ENCODE measurements at regions not wholly inside any gene's neighbourhood (a gene's known extent, or its start where the extent isn't known, plus 50 kb on each side); places are given as distances from the start of the nearest gene placed in this dataset.

- H4K20me1 ChIP-seq (ENCODE audit: control insufficient read depth, insufficient read depth), result no peaks in the 10 kb centered on the region
- BruUV-seq (replicated peaks), result no TSS peak
- no peak overlapping the region for H3K9ac ChIP-seq (ENCODE audit: control insufficient read depth, insufficient read depth, low read length)
- SMC1A ChIA-PET (ENCODE audit: uncharacterized antibody, unreplicated experiment), result interaction anchor here (1.5 kb wide), 1 partner anchor 9 kb away, joined by 3 read pairs; no protein-coding TSS in a partner anchor
- H3K36me3 ChIP-seq (ENCODE audit: control insufficient read depth in 2 of 2, insufficient read depth in 2 of 2, low read length in 1 of 2), result no peaks in the 10 kb centered on the region
- no peaks in the 10 kb centered on the region for H3K79me2 ChIP-seq (ENCODE audit: control insufficient read depth, insufficient read depth, low read length)
- H3K27me3 ChIP-seq (replicated peaks in 1 of 2; ENCODE audit: control insufficient read depth in 2 of 2, insufficient read depth in 2 of 2, low read length in 1 of 2), result no peaks in the 10 kb centered on the region
- intact Hi-C loops (cut with micrococcal nuclease; ENCODE audit: unreplicated experiment) (no loop called here), in situ Hi-C loops (cut with MboI) (no loop called here)
- CTCF ChIA-PET, result interaction anchor here (1.4 kb wide), 1 partner anchor 14 kb away, joined by 3 read pairs; no protein-coding TSS in a partner anchor
- ATAC-seq (no peak), DNase-seq (ENCODE audit: low read depth, low spot score) (no peak), FAIRE-seq (no peak)
- no peak overlapping the region for H2AFZ ChIP-seq (ENCODE audit: control insufficient read depth, low read depth, low read length)
- H3K27ac ChIP-seq (ENCODE audit: control insufficient read depth, insufficient read depth), result no peak overlapping the region
- no peaks in the 10 kb centered on the region for H3K9me3 ChIP-seq (replicated peaks; ENCODE audit: control insufficient read depth, insufficient read depth, low read length)
- no peak overlapping the region for H3K4me3 ChIP-seq
- RAD21 ChIA-PET (ENCODE audit: unreplicated experiment), result no interaction called here
- H3K4me1 ChIP-seq (ENCODE audit: control insufficient read depth, insufficient read depth, low read length), result no peaks in the 10 kb centered on the region
- TF ChIP-seq MYC (IDR thresholded peaks at IDR 0.05; ENCODE audit: insufficient read depth, insufficient read length, insufficient replicate concordance, low read length, severe bottlenecking) (no peak), SMARCA5 (IDR thresholded peaks at IDR 0.05) (no peak), MXI1 (IDR thresholded peaks at IDR 0.05; ENCODE audit: low read depth, low read length) (no peak), E2F4 (IDR thresholded peaks at IDR 0.05; ENCODE audit: low read depth, low read length) (no peak), ZNF592 (IDR thresholded peaks at IDR 0.05) (no peak), BCL11A (IDR thresholded peaks at IDR 0.05; ENCODE audit: low read depth, low read length) (no peak), MYB (IDR thresholded peaks at IDR 0.05; ENCODE audit: borderline replicate concordance, low read depth, low read length) (no peak), MTA2 (IDR thresholded peaks at IDR 0.05; ENCODE audit: low read depth) (no peak), FOXK2 (IDR thresholded peaks at IDR 0.05) (no peak)
- TF ChIP-seq, protein P1, sequence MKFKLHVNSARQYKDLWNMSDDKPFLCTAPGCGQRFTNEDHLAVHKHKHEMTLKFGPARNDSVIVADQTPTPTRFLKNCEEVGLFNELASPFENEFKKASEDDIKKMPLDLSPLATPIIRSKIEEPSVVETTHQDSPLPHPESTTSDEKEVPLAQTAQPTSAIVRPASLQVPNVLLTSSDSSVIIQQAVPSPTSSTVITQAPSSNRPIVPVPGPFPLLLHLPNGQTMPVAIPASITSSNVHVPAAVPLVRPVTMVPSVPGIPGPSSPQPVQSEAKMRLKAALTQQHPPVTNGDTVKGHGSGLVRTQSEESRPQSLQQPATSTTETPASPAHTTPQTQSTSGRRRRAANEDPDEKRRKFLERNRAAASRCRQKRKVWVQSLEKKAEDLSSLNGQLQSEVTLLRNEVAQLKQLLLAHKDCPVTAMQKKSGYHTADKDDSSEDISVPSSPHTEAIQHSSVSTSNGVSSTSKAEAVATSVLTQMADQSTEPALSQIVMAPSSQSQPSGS (IDR thresholded peaks at IDR 0.05; ENCODE audit: low read length), result no peak
- TF ChIP-seq, protein P2, sequence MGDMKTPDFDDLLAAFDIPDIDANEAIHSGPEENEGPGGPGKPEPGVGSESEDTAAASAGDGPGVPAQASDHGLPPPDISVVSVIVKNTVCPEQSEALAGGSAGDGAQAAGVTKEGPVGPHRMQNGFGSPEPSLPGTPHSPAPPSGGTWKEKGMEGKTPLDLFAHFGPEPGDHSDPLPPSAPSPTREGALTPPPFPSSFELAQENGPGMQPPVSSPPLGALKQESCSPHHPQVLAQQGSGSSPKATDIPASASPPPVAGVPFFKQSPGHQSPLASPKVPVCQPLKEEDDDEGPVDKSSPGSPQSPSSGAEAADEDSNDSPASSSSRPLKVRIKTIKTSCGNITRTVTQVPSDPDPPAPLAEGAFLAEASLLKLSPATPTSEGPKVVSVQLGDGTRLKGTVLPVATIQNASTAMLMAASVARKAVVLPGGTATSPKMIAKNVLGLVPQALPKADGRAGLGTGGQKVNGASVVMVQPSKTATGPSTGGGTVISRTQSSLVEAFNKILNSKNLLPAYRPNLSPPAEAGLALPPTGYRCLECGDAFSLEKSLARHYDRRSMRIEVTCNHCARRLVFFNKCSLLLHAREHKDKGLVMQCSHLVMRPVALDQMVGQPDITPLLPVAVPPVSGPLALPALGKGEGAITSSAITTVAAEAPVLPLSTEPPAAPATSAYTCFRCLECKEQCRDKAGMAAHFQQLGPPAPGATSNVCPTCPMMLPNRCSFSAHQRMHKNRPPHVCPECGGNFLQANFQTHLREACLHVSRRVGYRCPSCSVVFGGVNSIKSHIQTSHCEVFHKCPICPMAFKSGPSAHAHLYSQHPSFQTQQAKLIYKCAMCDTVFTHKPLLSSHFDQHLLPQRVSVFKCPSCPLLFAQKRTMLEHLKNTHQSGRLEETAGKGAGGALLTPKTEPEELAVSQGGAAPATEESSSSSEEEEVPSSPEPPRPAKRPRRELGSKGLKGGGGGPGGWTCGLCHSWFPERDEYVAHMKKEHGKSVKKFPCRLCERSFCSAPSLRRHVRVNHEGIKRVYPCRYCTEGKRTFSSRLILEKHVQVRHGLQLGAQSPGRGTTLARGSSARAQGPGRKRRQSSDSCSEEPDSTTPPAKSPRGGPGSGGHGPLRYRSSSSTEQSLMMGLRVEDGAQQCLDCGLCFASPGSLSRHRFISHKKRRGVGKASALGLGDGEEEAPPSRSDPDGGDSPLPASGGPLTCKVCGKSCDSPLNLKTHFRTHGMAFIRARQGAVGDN (IDR thresholded peaks at IDR 0.05), result no peak
- TF ChIP-seq, protein P3, sequence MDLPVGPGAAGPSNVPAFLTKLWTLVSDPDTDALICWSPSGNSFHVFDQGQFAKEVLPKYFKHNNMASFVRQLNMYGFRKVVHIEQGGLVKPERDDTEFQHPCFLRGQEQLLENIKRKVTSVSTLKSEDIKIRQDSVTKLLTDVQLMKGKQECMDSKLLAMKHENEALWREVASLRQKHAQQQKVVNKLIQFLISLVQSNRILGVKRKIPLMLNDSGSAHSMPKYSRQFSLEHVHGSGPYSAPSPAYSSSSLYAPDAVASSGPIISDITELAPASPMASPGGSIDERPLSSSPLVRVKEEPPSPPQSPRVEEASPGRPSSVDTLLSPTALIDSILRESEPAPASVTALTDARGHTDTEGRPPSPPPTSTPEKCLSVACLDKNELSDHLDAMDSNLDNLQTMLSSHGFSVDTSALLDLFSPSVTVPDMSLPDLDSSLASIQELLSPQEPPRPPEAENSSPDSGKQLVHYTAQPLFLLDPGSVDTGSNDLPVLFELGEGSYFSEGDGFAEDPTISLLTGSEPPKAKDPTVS (IDR thresholded peaks at IDR 0.05; ENCODE audit: low read depth, low read length), result no peak
- POLR2A ChIA-PET, result no interaction called here
- H3K4me2 ChIP-seq (ENCODE audit: control insufficient read depth, insufficient read depth), result no peak overlapping the region
These were observed 58.1 kb downstream of the ATXN7L3B start for GRCh38 chr12:74595696-74596095.
